Coronary artery (tissue), 2 donors: ENCODE measurements at regions not wholly inside any gene's neighbourhood (a gene's known extent, or its start where the extent isn't known, plus 50 kb on each side); places are given as distances from the start of the nearest gene placed in this dataset.
A peak's percentile ranks its signal among the peaks of the same experiment; 100 is the strongest.

Experiments
- DNase-seq: peaks from one replicate; pipeline ENCODE4 v3.0.0-alpha.2; 2017; ENCODE audit warnings: low spot score
- H3K27ac ChIP-seq, 2 donors: fragments of 200-600 bp; sonication (generic); one replicate each; pipeline ENCODE4 v1.5.1; 2016 to 2019
- H3K4me3 ChIP-seq: fragments of 200-600 bp; sonication (generic); 2 replicates; pipeline ENCODE4 v1.5.1; 2016; ENCODE audit warnings: mild to moderate bottlenecking, moderate library complexity
- CTCF ChIP-seq: fragments of 200-600 bp; sonication (generic); IDR thresholded peaks from one replicate; pipeline ENCODE4 v1.5.1; 2019; ENCODE audit warnings: antibody characterized with exemption

GRCh38 chr12:19981944-19982343 is 386.4 kb upstream of the PDE3A start:
- DNase-seq, result no peak
- Histone ChIP-seq H3K4me3 (no peak overlapping the region), H3K27ac (no peak overlapping the region)
- TF ChIP-seq CTCF, result no peak

- no peak for TF ChIP-seq CTCF
- Histone ChIP-seq H3K4me3 (no peak overlapping the region), H3K27ac (peak overlapping the region in 1 of 2 donors; percentile 14)
Observed at GRCh38 chr12:19988001-19988400, 380.3 kb upstream of the PDE3A start.

GRCh38 chr12:19988459-19988873 is 379.9 kb upstream of the PDE3A start:
- Histone ChIP-seq H3K4me3 (no peak overlapping the region), H3K27ac (peak overlapping the region; percentile 14 to 26)
- TF ChIP-seq CTCF, result no peak
- DNase-seq, result no peak

More at GRCh38 chr12:19988001-19988400, 380.3 kb upstream of the PDE3A start:
- no peak for DNase-seq

- no peak for DNase-seq
- Histone ChIP-seq H3K27ac (no peak overlapping the region), H3K4me3 (no peak overlapping the region)
- no peak for TF ChIP-seq CTCF
Observed at GRCh38 chr12:19988948-19989347, 379.4 kb upstream of the PDE3A start.

DNA sequence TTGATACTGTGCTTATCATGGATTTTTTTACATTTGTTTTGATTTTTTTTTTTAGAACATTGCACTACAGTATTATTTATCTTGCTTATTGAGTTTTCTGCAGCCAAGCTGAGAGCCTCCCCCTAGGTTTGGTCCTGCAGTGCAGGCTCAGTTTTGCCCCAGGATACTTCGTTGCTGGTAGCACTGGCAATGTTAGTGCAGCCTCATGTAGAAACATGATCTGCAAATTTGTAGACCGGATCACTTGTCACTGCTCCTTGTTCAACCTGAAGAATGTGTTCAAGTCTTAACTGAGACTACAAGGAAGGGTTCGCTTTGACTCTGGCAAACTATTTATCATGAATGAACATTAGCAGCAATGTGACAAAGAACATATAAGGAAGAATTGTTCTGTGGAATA is 377.2 kb upstream of the PDE3A start:
- H3K27ac ChIP-seq, result no peak overlapping the region
- DNase-seq, result no peak
- no peak overlapping the region for H3K4me3 ChIP-seq

GRCh38 chr12:19992311-19992710 is 376.0 kb upstream of the PDE3A start:
- Histone ChIP-seq H3K4me3 (no peak overlapping the region), H3K27ac (no peak overlapping the region)
- TF ChIP-seq CTCF, result no peak
- DNase-seq, result no peak

More for the DNA sequence above, 377.2 kb upstream of the PDE3A start:
- TF ChIP-seq CTCF, result no peak

GRCh38 chr12:19994968-19995367 is 373.4 kb upstream of the PDE3A start:
- Histone ChIP-seq H3K27ac (no peak overlapping the region), H3K4me3 (no peak overlapping the region)
- DNase-seq, result no peak
- TF ChIP-seq CTCF, result no peak
